GM23338 (cell line): ENCODE measurements at regions not wholly inside any gene's neighbourhood (a gene's known extent, or its start where the extent isn't known, plus 50 kb on each side); places are given as distances from the start of the nearest gene placed in this dataset.

Experiments
- ATAC-seq: fragments of 200-7000 bp; cut with Tn5 transposase; 3 replicates; pipeline ENCODE4 v1.9.1; 2020
- DNase-seq: peaks from one replicate; pipeline ENCODE4 v3.0.0-alpha.2; 2015; ENCODE audit warnings: low spot score
- H2AFZ ChIP-seq: fragments of 200-600 bp; sonication (generic); 2 replicates; pipeline ENCODE4 v1.8.0; 2016; ENCODE audit warnings: antibody characterized with exemption, mild to moderate bottlenecking, moderate library complexity
- H3F3A ChIP-seq: fragments of 200-600 bp; sonication (generic); replicated peaks from 2 replicates; pipeline ENCODE4 v1.8.0; 2017; ENCODE audit warnings: antibody characterized with exemption, mixed run types, low read depth
- H3K27ac ChIP-seq: fragments of 200-600 bp; sonication (generic); 2 replicates; pipeline ENCODE4 v1.6.1; 2016; ENCODE audit warnings: low read depth
- H3K27me3 ChIP-seq: fragments of 200-600 bp; sonication (generic); 2 replicates; pipeline ENCODE4 v1.8.0; 2016; ENCODE audit warnings: mild to moderate bottlenecking, mixed run types, moderate library complexity; ENCODE audit not compliant: insufficient read depth
- H3K36me3 ChIP-seq: fragments of 200-600 bp; sonication (generic); 2 replicates; pipeline ENCODE4 v1.8.0; 2016; ENCODE audit warnings: mild to moderate bottlenecking; ENCODE audit not compliant: insufficient read depth
- H3K4me1 ChIP-seq: fragments of 200-600 bp; sonication (generic); 2 replicates; pipeline ENCODE4 v1.8.0; 2016; ENCODE audit warnings: mild to moderate bottlenecking, moderate library complexity; ENCODE audit not compliant: insufficient read depth
- H3K4me2 ChIP-seq: fragments of 200-600 bp; sonication (generic); 2 replicates; pipeline ENCODE4 v1.7.1; 2017; ENCODE audit warnings: mixed run types
- H3K4me3 ChIP-seq: fragments of 200-600 bp; sonication (generic); 2 replicates; pipeline ENCODE4 v1.6.1; 2016; ENCODE audit warnings: mixed run types
- H3K79me2 ChIP-seq: fragments of 200-600 bp; sonication (generic); replicated peaks from 2 replicates; pipeline ENCODE4 v1.8.0; 2017; ENCODE audit warnings: mild to moderate bottlenecking; ENCODE audit not compliant: insufficient read depth
- H3K9me2 ChIP-seq: fragments of 200-600 bp; sonication (generic); 2 replicates; pipeline ENCODE4 v1.8.0; 2017; ENCODE audit not compliant: insufficient read depth
- H4K20me1 ChIP-seq: fragments of 200-600 bp; sonication (generic); replicated peaks from 2 replicates; pipeline ENCODE4 v1.8.0; 2017; ENCODE audit warnings: mild to moderate bottlenecking; ENCODE audit not compliant: insufficient read depth
- H3K27ac Mint-ChIP-seq: 2 replicates; pipeline ENCODE4 v1.8.0; 2020; ENCODE audit warnings: inconsistent platforms, mild to moderate bottlenecking, moderate library complexity, mixed read lengths
- H3K27me3 Mint-ChIP-seq: 3 replicates; pipeline ENCODE4 v1.8.0; 2022; ENCODE audit warnings: low read depth, mild to moderate bottlenecking, moderate library complexity, mixed read lengths, inconsistent platforms; ENCODE audit not compliant: insufficient read depth, poor library complexity
- H3K36me3 Mint-ChIP-seq: 3 replicates; pipeline ENCODE4 v1.8.0; 2021; ENCODE audit warnings: low read depth, mild to moderate bottlenecking, inconsistent platforms, moderate library complexity, mixed read lengths
- H3K4me1 Mint-ChIP-seq: 3 replicates; pipeline ENCODE4 v1.8.0; 2020; ENCODE audit warnings: mild to moderate bottlenecking, inconsistent platforms, mixed read lengths
- H3K4me3 Mint-ChIP-seq: 3 replicates; pipeline ENCODE4 v1.8.0; 2021; ENCODE audit warnings: moderate library complexity, mild to moderate bottlenecking, inconsistent platforms, mixed read lengths
- H3K9me3 Mint-ChIP-seq: 3 replicates; pipeline ENCODE4 v1.8.0; 2020; ENCODE audit warnings: moderate library complexity, mild to moderate bottlenecking, inconsistent platforms, mixed read lengths
- CREB1 ChIP-seq: fragments of 250-450 bp; sonication (Bioruptor Pico); IDR thresholded peaks from 2 replicates; pipeline ENCODE4 v1.5.0; 2020; ENCODE audit warnings: low read depth, mild to moderate bottlenecking, moderate library complexity
- ETS1 ChIP-seq: IDR thresholded peaks from 2 replicates; pipeline ENCODE4 v1.6.1; 2016; ENCODE audit warnings: antibody characterized with exemption
- EZH2 ChIP-seq: fragments of 200-600 bp; sonication (generic); IDR thresholded peaks from one replicate; pipeline ENCODE4 v1.8.0; 2017; ENCODE audit warnings: antibody characterized with exemption, mild to moderate bottlenecking, low read depth; ENCODE audit not compliant: unreplicated experiment
- EZH2phosphoT487 ChIP-seq: fragments of 200-600 bp; sonication (generic); IDR thresholded peaks from one replicate; pipeline ENCODE4 v1.8.1; 2018; ENCODE audit warnings: antibody characterized with exemption; ENCODE audit not compliant: unreplicated experiment
- JUNB ChIP-seq: IDR thresholded peaks from one replicate; pipeline ENCODE4 v1.6.1; 2016; ENCODE audit warnings: antibody characterized with exemption; ENCODE audit not compliant: unreplicated experiment
- NANOG ChIP-seq: IDR thresholded peaks from 2 replicates; pipeline ENCODE4 v1.6.1; 2016; ENCODE audit warnings: antibody characterized with exemption, borderline replicate concordance
- POLR2AphosphoS5 ChIP-seq: IDR thresholded peaks from 2 replicates; pipeline ENCODE4 v1.6.1; 2016; ENCODE audit warnings: antibody characterized with exemption, low read depth
- REST ChIP-seq: IDR thresholded peaks from one replicate; pipeline ENCODE4 v1.6.1; 2018; ENCODE audit warnings: antibody characterized with exemption; ENCODE audit not compliant: unreplicated experiment
- STAT1 ChIP-seq: IDR thresholded peaks from one replicate; pipeline ENCODE4 v1.6.1; 2016; ENCODE audit warnings: antibody characterized with exemption; ENCODE audit not compliant: unreplicated experiment
- ZNF114 ChIP-seq: fragments of 250-450 bp; sonication (Bioruptor Pico); IDR thresholded peaks from 2 replicates; pipeline ENCODE4 v1.5.0; 2020; ENCODE audit warnings: mild to moderate bottlenecking, moderate library complexity
- ZNF331 ChIP-seq: fragments of 250-450 bp; sonication (Bioruptor Pico); IDR thresholded peaks from 2 replicates; pipeline ENCODE4 v1.5.0; 2020; ENCODE audit warnings: low read depth, mild to moderate bottlenecking, moderate library complexity
- ZNF462 ChIP-seq: fragments of 250-450 bp; sonication (Bioruptor Pico); IDR thresholded peaks from 2 replicates; pipeline ENCODE4 v1.5.0; 2020; ENCODE audit warnings: mild to moderate bottlenecking, moderate library complexity
- TF ChIP-seq, protein P1 (sequence below), 2 experiments: fragments of 200-600 bp in 1 of 2; sonication (generic) in 1 of 2; conservative IDR thresholded peaks; 2 replicates each; pipeline versions ENCODE4 v1.5.1 to v1.6.1; 2016 to 2017; ENCODE audit warnings: antibody characterized with exemption in 2 of 2, low read depth in 2 of 2, mild to moderate bottlenecking in 2 of 2, moderate library complexity in 1 of 2

DNA sequence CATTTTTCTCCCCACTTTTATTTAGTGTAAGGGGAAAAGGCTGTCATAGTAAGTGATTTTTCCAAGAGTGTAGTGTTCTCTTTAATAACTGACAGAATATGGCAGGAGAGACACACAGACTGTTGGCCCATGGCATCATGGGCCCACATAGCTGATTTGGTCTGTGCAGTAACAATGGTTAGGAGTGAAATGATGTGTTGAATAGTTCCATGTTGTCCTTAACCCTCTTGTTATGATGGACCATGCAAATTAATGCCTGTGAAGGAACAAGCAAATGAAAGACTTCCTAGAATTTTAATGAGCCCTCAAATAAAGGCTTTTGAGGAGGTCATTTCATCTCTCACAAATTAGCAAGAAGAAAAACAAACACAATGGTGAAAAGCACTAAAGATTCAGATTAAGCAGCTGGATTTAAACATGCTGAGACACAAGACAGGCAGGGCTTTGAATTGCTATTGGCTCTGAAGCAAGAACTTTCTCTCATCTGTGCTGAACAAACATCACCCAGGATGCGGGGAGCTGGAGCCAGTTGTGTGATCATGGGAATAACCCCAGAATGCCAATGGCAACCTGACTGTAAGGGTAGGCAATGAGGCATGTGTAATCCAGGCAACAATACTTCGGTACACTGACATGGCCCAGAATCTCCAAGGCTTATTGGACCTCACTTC, 136.7 kb upstream of the VEPH1 start:
- Histone ChIP-seq H2AFZ (no peak overlapping the region), H3F3A (no peaks in the 10 kb centered on the region), H3K4me3 (no peak overlapping the region), H3K4me1 (no peaks in the 10 kb centered on the region), H3K36me3 (no peaks in the 10 kb centered on the region), H3K4me2 (no peak overlapping the region), H3K27me3 (no peaks in the 10 kb centered on the region), H4K20me1 (no peaks in the 10 kb centered on the region), H3K79me2 (no peaks in the 10 kb centered on the region), H3K27ac (no peak overlapping the region), H3K9me2 (no peaks in the 10 kb centered on the region)
- Mint-ChIP-seq H3K27ac (no peak overlapping the region), H3K27me3 (no peaks in the 10 kb centered on the region), H3K36me3 (no peaks in the 10 kb centered on the region; the same call in 2 of the 3 replicates), H3K4me3 (no peak overlapping the region), H3K9me3 (peaks cover 9% of the 10 kb centered on the region; the same call in 2 of the 3 replicates), H3K4me1 (no peaks in the 10 kb centered on the region)
- ATAC-seq (no peak), DNase-seq (no peak)
- no peak for TF ChIP-seq CREB1 (CRISPR knock-in tag)
- TF ChIP-seq ZNF114 = no peak
- no peak for TF ChIP-seq EZH2
- TF ChIP-seq ZNF331 (CRISPR knock-in tag) = no peak
- no peak for TF ChIP-seq ETS1
- no peak for TF ChIP-seq NANOG
- TF ChIP-seq, protein P1, sequence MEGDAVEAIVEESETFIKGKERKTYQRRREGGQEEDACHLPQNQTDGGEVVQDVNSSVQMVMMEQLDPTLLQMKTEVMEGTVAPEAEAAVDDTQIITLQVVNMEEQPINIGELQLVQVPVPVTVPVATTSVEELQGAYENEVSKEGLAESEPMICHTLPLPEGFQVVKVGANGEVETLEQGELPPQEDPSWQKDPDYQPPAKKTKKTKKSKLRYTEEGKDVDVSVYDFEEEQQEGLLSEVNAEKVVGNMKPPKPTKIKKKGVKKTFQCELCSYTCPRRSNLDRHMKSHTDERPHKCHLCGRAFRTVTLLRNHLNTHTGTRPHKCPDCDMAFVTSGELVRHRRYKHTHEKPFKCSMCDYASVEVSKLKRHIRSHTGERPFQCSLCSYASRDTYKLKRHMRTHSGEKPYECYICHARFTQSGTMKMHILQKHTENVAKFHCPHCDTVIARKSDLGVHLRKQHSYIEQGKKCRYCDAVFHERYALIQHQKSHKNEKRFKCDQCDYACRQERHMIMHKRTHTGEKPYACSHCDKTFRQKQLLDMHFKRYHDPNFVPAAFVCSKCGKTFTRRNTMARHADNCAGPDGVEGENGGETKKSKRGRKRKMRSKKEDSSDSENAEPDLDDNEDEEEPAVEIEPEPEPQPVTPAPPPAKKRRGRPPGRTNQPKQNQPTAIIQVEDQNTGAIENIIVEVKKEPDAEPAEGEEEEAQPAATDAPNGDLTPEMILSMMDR (conservative IDR thresholded peaks at IDR 0.05; ENCODE audit: low read depth in 2 of 2) = no peak
- TF ChIP-seq POLR2AphosphoS5 = no peak
- TF ChIP-seq JUNB = no peak
- no peak for TF ChIP-seq ZNF462 (CRISPR knock-in tag)
- no peak for TF ChIP-seq STAT1
- no peak for TF ChIP-seq REST
- TF ChIP-seq EZH2phosphoT487 = no peak
